ENCODE measurements at regions not wholly inside any gene's neighbourhood (a gene's known extent, or its start where the extent isn't known, plus 50 kb on each side); places are given as distances from the start of the nearest gene placed in this dataset.
"Not testable (repeated sequence)": the region's sequence is repeated elsewhere in the genome, so short reads cannot be mapped to it uniquely, and the experiment has no call there.

- no peaks in the 10 kb centered on the region for H3K4me1 ChIP-seq
Measured at GRCh38 chr17:31609996-31610910, 218.8 kb downstream of the RAB11FIP4 start.

GRCh38 chr17:31609331-31609730, 217.9 kb downstream of the RAB11FIP4 start:
- Histone ChIP-seq H3K36me3 (no peaks in the 10 kb centered on the region), H3K27me3 (no peaks in the 10 kb centered on the region), H3K9me3 (no peaks in the 10 kb centered on the region), H3K27ac (no peak overlapping the region), H3K4me1 (no peaks in the 10 kb centered on the region), H3K4me3 (no peak overlapping the region)
- DNase-seq (ENCODE audit: low spot score): peak; percentile 13
- no peak for TF ChIP-seq CTCF (IDR thresholded peaks at IDR 0.05)

More at GRCh38 chr17:31609996-31610910, 218.8 kb downstream of the RAB11FIP4 start:
- DNase-seq (ENCODE audit: low spot score): peak; percentile 18
- no peak overlapping the region for H3K27ac ChIP-seq
- no peaks in the 10 kb centered on the region for H3K9me3 ChIP-seq
- no peak for TF ChIP-seq CTCF (IDR thresholded peaks at IDR 0.05)
- no peak overlapping the region for H3K4me3 ChIP-seq
- H3K36me3 ChIP-seq: no peaks in the 10 kb centered on the region
- no peaks in the 10 kb centered on the region for H3K27me3 ChIP-seq

GRCh38 chr17:31608659-31609254, 217.3 kb downstream of the RAB11FIP4 start:
- H3K4me3 ChIP-seq: no peak overlapping the region
- no peak for TF ChIP-seq CTCF (IDR thresholded peaks at IDR 0.05)

DNA sequence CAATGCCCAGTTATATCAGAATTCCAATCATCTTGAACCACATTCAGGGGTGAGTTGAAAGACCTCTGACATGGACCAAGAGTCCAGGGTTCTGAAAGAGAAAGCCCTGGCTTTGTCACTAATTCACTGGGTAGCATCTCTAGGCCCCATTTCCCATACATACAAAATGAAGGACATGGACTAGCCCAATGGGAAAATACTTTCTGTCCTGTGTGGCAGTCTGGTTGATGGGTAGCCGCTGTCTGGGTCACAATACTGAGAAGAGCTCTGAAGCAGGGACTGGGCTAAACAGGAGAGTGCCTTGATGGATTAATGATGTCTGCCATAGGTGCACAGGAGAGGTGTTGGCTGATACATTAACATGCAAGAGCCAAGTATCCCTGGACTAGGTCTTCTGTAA, 214.3 kb downstream of the RAB11FIP4 start:
- no peak overlapping the region for H3K4me3 ChIP-seq
- no peaks in the 10 kb centered on the region for H3K27me3 ChIP-seq
- TF ChIP-seq CTCF (IDR thresholded peaks at IDR 0.05): no peak
- no peak overlapping the region for H3K27ac ChIP-seq
- DNase-seq (ENCODE audit: low spot score): peak; percentile 26
- no peaks in the 10 kb centered on the region for H3K9me3 ChIP-seq
- no peaks in the 10 kb centered on the region for H3K36me3 ChIP-seq
- H3K4me1 ChIP-seq: no peaks in the 10 kb centered on the region

More at GRCh38 chr17:31608659-31609254, 217.3 kb downstream of the RAB11FIP4 start:
- no peak overlapping the region for H3K27ac ChIP-seq
- H3K4me1 ChIP-seq: no peaks in the 10 kb centered on the region
- H3K9me3 ChIP-seq: no peaks in the 10 kb centered on the region
- H3K27me3 ChIP-seq: no peaks in the 10 kb centered on the region
- H3K36me3 ChIP-seq: no peaks in the 10 kb centered on the region
- DNase-seq (ENCODE audit: low spot score): no peak

DNA sequence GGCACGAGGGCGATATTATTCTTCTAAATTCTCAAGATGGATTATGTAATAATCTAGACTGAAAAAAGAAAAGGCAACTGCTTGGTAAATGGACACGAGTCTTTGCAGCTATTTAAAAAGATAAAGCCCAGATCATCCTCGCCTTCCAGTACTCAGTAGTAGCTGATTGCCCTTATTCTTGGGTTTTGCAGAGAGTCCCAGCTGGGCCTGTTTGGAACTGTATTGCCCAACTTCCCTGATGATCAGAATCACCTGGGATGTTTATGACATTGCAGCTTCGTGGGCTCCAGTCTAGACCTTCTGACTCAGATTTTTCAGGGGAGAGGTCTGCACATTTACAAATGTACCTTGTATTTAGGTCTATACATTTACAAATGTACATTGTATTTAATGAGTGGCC, 213.5 kb downstream of the RAB11FIP4 start:
- Histone ChIP-seq H3K9me3 (no peaks in the 10 kb centered on the region), H3K27ac (no peak overlapping the region), H3K4me1 (no peaks in the 10 kb centered on the region), H3K27me3 (no peaks in the 10 kb centered on the region), H3K4me3 (no peak overlapping the region), H3K36me3 (no peaks in the 10 kb centered on the region)
- DNase-seq (ENCODE audit: low spot score): no peak
- no peak for TF ChIP-seq CTCF (IDR thresholded peaks at IDR 0.05)

DNA sequence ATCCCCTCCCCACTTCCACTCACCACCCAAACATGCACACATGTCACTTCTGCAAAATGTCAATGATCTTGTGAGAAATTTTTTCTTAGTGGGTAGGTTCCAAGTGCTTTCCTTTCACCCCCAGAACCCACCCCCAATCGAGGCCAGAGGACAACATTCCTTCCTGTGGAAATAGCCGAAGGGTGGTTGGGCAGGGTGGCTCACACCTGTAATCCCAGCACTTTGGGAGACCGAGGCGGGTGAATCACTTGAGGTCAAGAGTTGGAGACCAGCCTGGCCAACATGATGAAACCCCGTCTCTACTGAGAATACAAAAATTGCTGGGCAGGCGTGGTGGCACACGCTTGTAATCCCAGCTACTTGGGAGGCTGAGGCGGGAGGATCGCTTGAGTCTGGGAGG, 208.7 kb downstream of the RAB11FIP4 start:
- peaks cover 0 to 17% of the 10 kb centered on the region in 2 donors for H3K4me1 ChIP-seq
- not testable (repeated sequence) for H3K9me3 ChIP-seq; H3K27ac ChIP-seq; H3K27me3 ChIP-seq; DNase-seq (ENCODE audit: low spot score); H3K36me3 ChIP-seq; H3K4me3 ChIP-seq
